ENCODE measurements at regions not wholly inside any gene's neighbourhood (a gene's known extent, or its start where the extent isn't known, plus 50 kb on each side); places are given as distances from the start of the nearest gene placed in this dataset.
"Not testable (repeated sequence)": the region's sequence is repeated elsewhere in the genome, so short reads cannot be mapped to it uniquely, and the experiment has no call there.

- H3K4me3 ChIP-seq (ENCODE audit: low read depth, low read length): no peak overlapping the region
- no peak for DNase-seq (ENCODE audit: low read depth)
- TF ChIP-seq, protein P1, sequence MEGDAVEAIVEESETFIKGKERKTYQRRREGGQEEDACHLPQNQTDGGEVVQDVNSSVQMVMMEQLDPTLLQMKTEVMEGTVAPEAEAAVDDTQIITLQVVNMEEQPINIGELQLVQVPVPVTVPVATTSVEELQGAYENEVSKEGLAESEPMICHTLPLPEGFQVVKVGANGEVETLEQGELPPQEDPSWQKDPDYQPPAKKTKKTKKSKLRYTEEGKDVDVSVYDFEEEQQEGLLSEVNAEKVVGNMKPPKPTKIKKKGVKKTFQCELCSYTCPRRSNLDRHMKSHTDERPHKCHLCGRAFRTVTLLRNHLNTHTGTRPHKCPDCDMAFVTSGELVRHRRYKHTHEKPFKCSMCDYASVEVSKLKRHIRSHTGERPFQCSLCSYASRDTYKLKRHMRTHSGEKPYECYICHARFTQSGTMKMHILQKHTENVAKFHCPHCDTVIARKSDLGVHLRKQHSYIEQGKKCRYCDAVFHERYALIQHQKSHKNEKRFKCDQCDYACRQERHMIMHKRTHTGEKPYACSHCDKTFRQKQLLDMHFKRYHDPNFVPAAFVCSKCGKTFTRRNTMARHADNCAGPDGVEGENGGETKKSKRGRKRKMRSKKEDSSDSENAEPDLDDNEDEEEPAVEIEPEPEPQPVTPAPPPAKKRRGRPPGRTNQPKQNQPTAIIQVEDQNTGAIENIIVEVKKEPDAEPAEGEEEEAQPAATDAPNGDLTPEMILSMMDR (IDR thresholded peaks at IDR 0.05; ENCODE audit: low read depth, low read length, missing control alignments): no peak
- in situ Hi-C loops (cut with HindIII; ENCODE audit: low sequenced_read_pairs): no loop called here
Measured at GRCh38 chr5:123943151-123943550, 431.2 kb downstream of the CSNK1G3 start.

DNA sequence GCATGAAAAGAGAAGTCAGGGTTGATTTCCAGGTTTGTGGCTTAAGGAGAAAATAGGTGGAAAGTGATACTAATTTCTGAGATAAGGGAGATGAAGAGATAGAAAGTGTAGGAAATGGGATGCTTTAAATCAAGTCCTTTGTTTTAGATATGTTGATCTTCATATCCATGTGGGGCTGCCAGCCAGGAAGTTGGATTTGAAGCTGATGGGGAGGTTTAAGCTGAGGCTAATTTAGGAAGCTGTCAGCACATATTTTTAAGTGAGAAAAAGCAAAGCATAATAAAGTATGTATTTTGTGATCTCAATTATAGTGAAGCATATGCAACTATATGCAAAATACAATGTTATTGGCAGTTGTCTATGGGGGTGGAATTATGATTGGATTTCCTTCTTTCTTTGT is 428.4 kb downstream of the CSNK1G3 start:
- no peak for DNase-seq (ENCODE audit: low read depth)
- in situ Hi-C loops (cut with HindIII; ENCODE audit: low sequenced_read_pairs): no loop called here
- TF ChIP-seq, protein P1 (IDR thresholded peaks at IDR 0.05; ENCODE audit: low read depth, low read length, missing control alignments): no peak
- H3K4me3 ChIP-seq (ENCODE audit: low read depth, low read length): no peak overlapping the region

DNA sequence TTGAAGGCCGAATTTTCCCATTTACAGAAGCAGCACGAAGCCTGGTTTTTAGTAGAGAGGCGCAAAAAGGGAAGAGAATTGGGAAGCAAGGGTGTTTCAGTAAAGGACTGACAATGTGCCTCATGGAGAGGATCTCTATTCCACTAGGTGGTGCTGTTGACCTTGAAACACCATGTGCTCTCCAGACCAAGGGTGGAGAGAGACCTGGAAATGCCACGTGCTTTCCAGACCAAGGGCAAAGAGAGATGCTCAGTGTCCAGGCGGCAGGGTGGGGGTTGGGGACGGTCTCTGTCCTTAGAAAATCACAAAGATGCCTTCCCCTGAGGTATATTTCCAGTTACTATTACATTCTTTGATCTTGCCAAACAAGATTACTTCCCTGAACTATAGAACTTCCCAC is 425.3 kb downstream of the CSNK1G3 start:
- TF ChIP-seq, protein P1 (IDR thresholded peaks at IDR 0.05; ENCODE audit: low read depth, low read length, missing control alignments): peak; percentile 39
- in situ Hi-C loops (cut with HindIII; ENCODE audit: low sequenced_read_pairs): no loop called here
- no peak overlapping the region for H3K4me3 ChIP-seq (ENCODE audit: low read depth, low read length)
- peak; percentile 32 for DNase-seq (ENCODE audit: low read depth)

DNA sequence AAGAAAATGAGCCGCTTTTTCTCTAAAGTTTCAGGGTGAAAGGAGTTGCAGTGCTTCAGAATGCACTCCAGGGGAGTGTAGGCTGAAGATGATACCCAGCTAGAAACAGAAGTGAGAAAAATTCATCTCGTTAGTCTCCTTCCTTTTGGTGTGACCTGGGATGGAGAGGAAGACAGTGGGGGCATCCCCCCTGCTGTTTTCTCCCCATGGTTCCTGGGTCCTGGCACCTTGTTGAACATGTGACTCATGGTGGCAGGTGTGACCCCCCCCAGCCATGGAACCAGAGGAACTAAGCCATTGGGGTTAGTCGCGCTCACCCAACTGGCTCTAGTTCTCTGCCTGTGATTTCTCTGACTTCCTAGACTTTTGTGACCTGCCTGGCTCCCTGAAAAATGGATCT is 424.6 kb downstream of the CSNK1G3 start:
- H3K4me3 ChIP-seq (ENCODE audit: low read depth, low read length): no peak overlapping the region
- TF ChIP-seq, protein P1 (IDR thresholded peaks at IDR 0.05; ENCODE audit: low read depth, low read length, missing control alignments): no peak
- in situ Hi-C loops (cut with HindIII; ENCODE audit: low sequenced_read_pairs): no loop called here
- no peak for DNase-seq (ENCODE audit: low read depth)

GRCh38 chr5:123933812-123934211 is 421.8 kb downstream of the CSNK1G3 start:
- in situ Hi-C loops (cut with HindIII; ENCODE audit: low sequenced_read_pairs); H3K4me3 ChIP-seq (ENCODE audit: low read depth, low read length); DNase-seq (ENCODE audit: low read depth): not testable (repeated sequence)

- DNase-seq (ENCODE audit: low read depth): no peak
- TF ChIP-seq, protein P1 (IDR thresholded peaks at IDR 0.05; ENCODE audit: low read depth, low read length, missing control alignments): no peak
- no peak overlapping the region for H3K4me3 ChIP-seq (ENCODE audit: low read depth, low read length)
- in situ Hi-C loops (cut with HindIII; ENCODE audit: low sequenced_read_pairs): no loop called here
Measured at GRCh38 chr5:123929055-123929474, 417.1 kb downstream of the CSNK1G3 start.

DNA sequence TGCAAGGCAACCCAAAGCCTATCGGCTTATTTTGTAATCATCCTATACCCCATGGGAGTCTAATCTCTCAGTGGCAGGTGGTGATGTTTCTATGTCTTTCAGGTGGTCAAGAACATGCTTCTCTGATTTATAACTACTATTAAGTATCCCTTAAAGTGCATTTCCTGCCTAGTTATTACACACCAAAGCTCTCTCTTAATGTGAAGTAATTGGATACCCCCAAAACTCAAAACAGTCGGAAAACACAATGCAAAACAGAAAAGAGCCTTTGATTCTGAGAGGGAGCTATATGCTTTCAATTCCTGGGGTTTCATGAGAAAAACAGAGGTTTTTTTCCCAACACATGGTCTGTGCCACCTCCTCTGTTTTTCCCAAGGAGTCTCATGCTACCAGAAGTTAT is 416.4 kb downstream of the CSNK1G3 start:
- DNase-seq (ENCODE audit: low read depth): no peak
- in situ Hi-C loops (cut with HindIII; ENCODE audit: low sequenced_read_pairs): no loop called here
- H3K4me3 ChIP-seq (ENCODE audit: low read depth, low read length): no peak overlapping the region
- TF ChIP-seq, protein P1 (IDR thresholded peaks at IDR 0.05; ENCODE audit: low read depth, low read length, missing control alignments): no peak
